ENCODE measurements at regions not wholly inside any gene's neighbourhood (a gene's known extent, or its start where the extent isn't known, plus 50 kb on each side); places are given as distances from the start of the nearest gene placed in this dataset.
"Not testable (repeated sequence)": the region's sequence is repeated elsewhere in the genome, so short reads cannot be mapped to it uniquely, and the experiment has no call there.

DNA sequence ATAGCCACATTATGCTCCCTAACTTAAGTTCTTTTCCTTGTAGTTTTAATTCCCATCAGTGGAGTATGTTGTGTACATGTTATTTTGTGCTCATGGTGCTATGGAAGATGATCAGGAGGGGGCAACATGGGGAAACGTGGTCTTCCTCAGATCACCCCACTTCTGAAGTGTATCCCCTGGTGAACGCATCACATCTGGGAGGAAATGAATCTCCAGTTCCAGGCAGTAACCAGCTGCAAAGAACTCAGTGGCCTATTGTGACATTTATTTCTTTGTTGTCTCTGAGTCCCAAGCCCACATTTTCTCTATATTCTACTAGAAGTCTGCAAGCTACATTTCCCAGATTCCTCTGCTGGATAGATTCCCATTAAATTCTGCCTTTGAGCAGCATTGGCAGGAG is 217.0 kb downstream of the SATB1 start:
- Histone ChIP-seq H3K27ac (no peak overlapping the region), H3K27me3 (no peaks in the 10 kb centered on the region), H3K4me3 (no peak overlapping the region), H3K9me3 (no peaks in the 10 kb centered on the region), H3K36me3 (no peaks in the 10 kb centered on the region), H3K4me1 (no peaks in the 10 kb centered on the region)
- 57 to 68% methylated on average over 2 of the region's 2 CpGs for WGBS, 2 donors (ENCODE audit: low coverage in 1 of 2)
- in situ Hi-C loops (cut with MboI; ENCODE audit: low pct_ligation_motif_present in 1 of 4, low pct_unique_long_range_greater_than_20kb in 1 of 4, low sequenced_read_pairs in 3 of 4) (no loop called here), intact Hi-C loops (cut with DNase I; ENCODE audit: low total_unique reads) (no loop called here)
- TF ChIP-seq, protein P1, sequence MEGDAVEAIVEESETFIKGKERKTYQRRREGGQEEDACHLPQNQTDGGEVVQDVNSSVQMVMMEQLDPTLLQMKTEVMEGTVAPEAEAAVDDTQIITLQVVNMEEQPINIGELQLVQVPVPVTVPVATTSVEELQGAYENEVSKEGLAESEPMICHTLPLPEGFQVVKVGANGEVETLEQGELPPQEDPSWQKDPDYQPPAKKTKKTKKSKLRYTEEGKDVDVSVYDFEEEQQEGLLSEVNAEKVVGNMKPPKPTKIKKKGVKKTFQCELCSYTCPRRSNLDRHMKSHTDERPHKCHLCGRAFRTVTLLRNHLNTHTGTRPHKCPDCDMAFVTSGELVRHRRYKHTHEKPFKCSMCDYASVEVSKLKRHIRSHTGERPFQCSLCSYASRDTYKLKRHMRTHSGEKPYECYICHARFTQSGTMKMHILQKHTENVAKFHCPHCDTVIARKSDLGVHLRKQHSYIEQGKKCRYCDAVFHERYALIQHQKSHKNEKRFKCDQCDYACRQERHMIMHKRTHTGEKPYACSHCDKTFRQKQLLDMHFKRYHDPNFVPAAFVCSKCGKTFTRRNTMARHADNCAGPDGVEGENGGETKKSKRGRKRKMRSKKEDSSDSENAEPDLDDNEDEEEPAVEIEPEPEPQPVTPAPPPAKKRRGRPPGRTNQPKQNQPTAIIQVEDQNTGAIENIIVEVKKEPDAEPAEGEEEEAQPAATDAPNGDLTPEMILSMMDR (IDR thresholded peaks at IDR 0.05), result no peak
- no peak for TF ChIP-seq EP300 (IDR thresholded peaks at IDR 0.05; ENCODE audit: low read depth)
- no peak for DNase-seq

DNA sequence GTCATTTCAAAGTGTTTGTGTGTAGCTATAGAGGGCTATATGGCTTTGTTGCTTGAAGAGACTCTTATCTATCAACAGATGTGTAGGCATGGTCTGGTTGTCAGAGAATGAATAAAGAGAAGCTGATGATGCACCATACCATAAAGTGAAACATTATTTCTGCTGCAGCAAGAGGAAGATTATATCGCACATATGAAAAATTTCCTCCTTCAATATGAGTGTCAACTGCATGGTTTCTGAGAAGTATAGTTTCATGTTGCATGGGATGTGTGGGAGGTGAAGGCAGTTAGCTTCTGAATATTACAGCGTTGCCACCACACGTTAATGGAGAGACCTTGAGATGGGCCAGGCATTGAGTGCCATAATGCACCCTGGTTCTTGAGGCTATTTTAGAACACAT is 217.9 kb downstream of the SATB1 start:
- DNase-seq, result no peak
- intact Hi-C loops (cut with DNase I; ENCODE audit: low total_unique reads), result no loop called here
- no peak overlapping the region for H3K4me3 ChIP-seq
- H3K36me3 ChIP-seq, result no peaks in the 10 kb centered on the region
- 80 to 89% methylated on average over 3 of the region's 3 CpGs for WGBS, 2 donors (ENCODE audit: low coverage in 1 of 2)
- H3K9me3 ChIP-seq, result no peaks in the 10 kb centered on the region
- in situ Hi-C loops (cut with MboI; ENCODE audit: low pct_ligation_motif_present in 1 of 4, low pct_unique_long_range_greater_than_20kb in 1 of 4, low sequenced_read_pairs in 3 of 4), result no loop called here
- no peak overlapping the region for H3K27ac ChIP-seq
- TF ChIP-seq POLR2A (IDR thresholded peaks at IDR 0.05) (no peak), POLR2AphosphoS5 (IDR thresholded peaks at IDR 0.05) (no peak), EP300 (IDR thresholded peaks at IDR 0.05; ENCODE audit: low read depth) (no peak)
- TF ChIP-seq, protein P1 (IDR thresholded peaks at IDR 0.05), result no peak
- no peaks in the 10 kb centered on the region for H3K4me1 ChIP-seq
- H3K27me3 ChIP-seq, result no peaks in the 10 kb centered on the region

DNA sequence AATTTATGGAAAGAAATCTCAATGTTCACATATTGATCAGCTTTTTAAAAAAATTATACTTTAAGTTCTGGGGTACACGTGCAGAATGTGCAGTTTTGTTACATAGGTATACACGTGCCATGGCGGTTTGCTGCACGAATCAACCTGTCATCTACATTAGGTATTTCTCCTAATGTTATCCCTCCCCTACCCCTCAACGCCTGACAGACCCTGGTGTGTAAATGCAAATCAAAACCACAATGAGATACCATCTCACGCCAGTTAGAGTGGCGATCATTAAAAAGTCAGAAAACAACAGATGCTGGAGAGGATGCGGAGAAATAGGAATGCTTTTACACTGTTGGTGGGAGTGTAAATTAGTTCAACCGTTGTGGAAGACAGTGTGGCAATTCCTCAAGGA is 219.4 kb downstream of the SATB1 start:
- intact Hi-C loops (cut with DNase I; ENCODE audit: low total_unique reads); H3K27me3 ChIP-seq; DNase-seq; H3K9me3 ChIP-seq; H3K4me1 ChIP-seq; H3K36me3 ChIP-seq; H3K27ac ChIP-seq; H3K4me3 ChIP-seq; in situ Hi-C loops (cut with MboI; ENCODE audit: low pct_ligation_motif_present in 1 of 4, low pct_unique_long_range_greater_than_20kb in 1 of 4, low sequenced_read_pairs in 3 of 4): not testable (repeated sequence)
- 85 to 92% methylated on average over 9 of the region's 9 CpGs for WGBS, 2 donors (ENCODE audit: low coverage in 1 of 2)

DNA sequence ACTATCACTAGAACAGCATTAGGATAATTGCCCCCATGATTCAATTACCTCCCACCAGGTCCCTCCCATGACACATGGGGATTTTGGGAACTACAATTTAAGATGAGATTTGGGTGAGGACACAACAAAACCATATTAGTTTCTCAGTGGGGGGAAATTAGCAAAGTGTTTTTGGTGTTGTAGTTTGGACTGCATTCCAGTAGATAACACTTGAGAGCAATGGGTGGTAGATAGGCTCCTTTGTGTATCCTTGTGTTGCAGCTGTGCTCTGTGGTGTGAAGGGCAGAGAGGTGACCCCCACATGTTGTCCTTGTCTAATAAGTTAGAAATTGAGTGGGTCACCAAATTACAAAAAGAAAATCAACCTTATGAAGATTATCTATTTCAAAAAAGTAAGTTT is 223.8 kb downstream of the SATB1 start:
- TF ChIP-seq, protein P1 (IDR thresholded peaks at IDR 0.05), result no peak
- TF ChIP-seq EP300 (IDR thresholded peaks at IDR 0.05; ENCODE audit: low read depth), result no peak
- Histone ChIP-seq H3K4me1 (no peaks in the 10 kb centered on the region), H3K27ac (no peak overlapping the region), H3K4me3 (no peak overlapping the region), H3K36me3 (no peaks in the 10 kb centered on the region), H3K9me3 (no peaks in the 10 kb centered on the region), H3K27me3 (no peaks in the 10 kb centered on the region)
- in situ Hi-C loops (cut with MboI; ENCODE audit: low pct_ligation_motif_present in 1 of 4, low pct_unique_long_range_greater_than_20kb in 1 of 4, low sequenced_read_pairs in 3 of 4) (no loop called here), intact Hi-C loops (cut with DNase I; ENCODE audit: low total_unique reads) (no loop called here)
- DNase-seq, result no peak

DNA sequence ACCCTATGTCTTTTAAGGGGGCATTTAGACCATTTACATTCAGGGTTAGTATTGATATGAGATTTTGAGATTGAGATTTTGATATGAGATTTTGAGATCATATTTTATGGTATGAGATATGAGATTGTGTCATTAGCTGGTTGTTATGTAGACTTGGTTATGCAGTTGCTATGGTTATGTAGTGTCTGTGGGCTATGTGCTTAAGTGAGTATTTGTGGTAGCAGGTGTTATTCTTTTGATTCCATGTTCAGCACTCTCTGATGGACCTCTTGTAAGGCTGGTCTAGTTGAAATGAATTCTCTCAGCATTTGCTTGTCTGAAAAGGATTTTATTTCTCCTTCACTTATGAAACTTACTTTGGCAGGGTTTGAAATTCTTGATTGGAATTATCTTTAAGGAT is 225.4 kb downstream of the SATB1 start:
- TF ChIP-seq, protein P1 (IDR thresholded peaks at IDR 0.05), result no peak
- TF ChIP-seq POLR2A (IDR thresholded peaks at IDR 0.05) (no peak), POLR2AphosphoS5 (IDR thresholded peaks at IDR 0.05) (no peak)
- Histone ChIP-seq H3K27ac (no peak overlapping the region), H3K36me3 (no peaks in the 10 kb centered on the region), H3K4me3 (no peak overlapping the region), H3K9me3 (no peaks in the 10 kb centered on the region), H3K27me3 (no peaks in the 10 kb centered on the region), H3K4me1 (no peaks in the 10 kb centered on the region)
- DNase-seq, result no peak
- intact Hi-C loops (cut with DNase I; ENCODE audit: low total_unique reads) (no loop called here), in situ Hi-C loops (cut with MboI; ENCODE audit: low pct_ligation_motif_present in 1 of 4, low pct_unique_long_range_greater_than_20kb in 1 of 4, low sequenced_read_pairs in 3 of 4) (no loop called here)
